ENCODE measurements at regions not wholly inside any gene's neighbourhood (a gene's known extent, or its start where the extent isn't known, plus 50 kb on each side); places are given as distances from the start of the nearest gene placed in this dataset.

DNA sequence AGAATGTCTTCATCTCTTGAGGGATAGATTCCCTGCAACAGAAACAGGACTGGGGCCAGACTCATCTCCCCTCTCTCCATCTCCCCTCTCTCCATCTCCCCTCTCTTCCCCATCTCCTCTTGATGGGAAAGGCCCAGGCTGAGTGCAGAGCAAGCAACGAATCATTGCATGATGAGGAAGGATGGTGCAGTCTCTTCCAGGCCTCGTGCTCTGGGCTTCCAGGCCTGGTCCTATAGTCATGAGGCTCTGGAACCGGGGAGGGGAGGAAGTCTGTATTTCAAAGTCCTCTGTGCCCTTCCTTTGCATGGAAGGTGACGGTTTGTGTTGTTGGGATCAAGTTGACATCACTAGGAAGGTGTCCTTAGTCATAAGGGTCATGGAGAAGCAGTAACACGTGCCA, 115.6 kb upstream of the NEDD4L start:
- no peak for FAIRE-seq
- H3K56ac ChIP-seq (replicated peaks; ENCODE audit: insufficient read length, low read depth, low read length): no peak overlapping the region
- H3K4me3 ChIP-seq (ENCODE audit: extremely low read depth in 1 of 4, insufficient read depth in 2 of 4, low read depth in 3 of 4, low read length in 4 of 4): no peak overlapping the region
- no peak overlapping the region; the same call in 1 of the 2 replicates for H2BK12ac ChIP-seq (ENCODE audit: low read depth, low read length)
- H3K27me3 ChIP-seq (replicated peaks in 1 of 4; ENCODE audit: control insufficient read depth in 3 of 4, extremely low read depth in 1 of 4, insufficient read depth in 3 of 4, low read length in 3 of 4): no peaks in the 10 kb centered on the region
- POLR2A ChIA-PET (ENCODE audit: partially characterized antibody): no interaction called here
- H2AFZ ChIP-seq (ENCODE audit: low read length): no peak overlapping the region
- CTCF ChIA-PET (ENCODE audit: partially characterized antibody): interaction anchor here (2.4 kb wide), 1 partner anchor 17 kb away, joined by 11 read pairs; no protein-coding TSS in a partner anchor
- 83% methylated on average over 5 of the region's 5 CpGs; no CpG with 5 or more reads in 1 of the 2 experiments for WGBS, 2 experiments (ENCODE audit: extremely low coverage in 1 of 2, insufficient coverage in 1 of 2, insufficient read length in 1 of 2, insufficient replicate concordance in 2 of 2, low coverage in 1 of 2, low lambda C conversion rate in 2 of 2, missing lambda C conversion rate in 1 of 2)
- H3K9ac ChIP-seq (replicated peaks in 1 of 4; ENCODE audit: extremely low read depth in 1 of 4, low read depth in 3 of 4, low read length in 3 of 4): no peak overlapping the region
- no peak overlapping the region for H3K4ac ChIP-seq (replicated peaks; ENCODE audit: insufficient read length, low read depth, low read length)
- H2BK120ac ChIP-seq (replicated peaks; ENCODE audit: low read depth, low read length): no peak overlapping the region
- H2BK15ac ChIP-seq (ENCODE audit: low read length): no peak overlapping the region
- H3K79me1 ChIP-seq (ENCODE audit: low read depth, low read length): no peaks in the 10 kb centered on the region
- no peak overlapping the region for H3K4me2 ChIP-seq (ENCODE audit: insufficient read depth in 1 of 2, low read depth in 2 of 2, low read length in 2 of 2)
- no peak for DNase-seq (ENCODE audit: low read depth in 1 of 2, low spot score in 2 of 2)
- H3K23ac ChIP-seq (ENCODE audit: insufficient read length): no peak overlapping the region
- no peak overlapping the region for H3K14ac ChIP-seq (ENCODE audit: insufficient read length)
- H3K27ac ChIP-seq (ENCODE audit: low read depth, low read length): no peak overlapping the region
- no peaks in the 10 kb centered on the region for H3K79me2 ChIP-seq (ENCODE audit: control insufficient read depth in 1 of 2, insufficient read depth in 2 of 2, low read length in 2 of 2)
- no peak overlapping the region for H4K91ac ChIP-seq (replicated peaks; ENCODE audit: insufficient read length, low read length)
- H2AK5ac ChIP-seq (ENCODE audit: low read depth, low read length): no peak overlapping the region
- H4K20me1 ChIP-seq (replicated peaks in 1 of 2; ENCODE audit: control insufficient read depth in 1 of 2, insufficient read depth in 2 of 2, low read length in 2 of 2): no peaks in the 10 kb centered on the region
- no peak overlapping the region for H4K8ac ChIP-seq (ENCODE audit: extremely low read depth, insufficient read depth, low read length)
- H2BK5ac ChIP-seq (ENCODE audit: low read depth, low read length): no peak overlapping the region
- H3K23me2 ChIP-seq (ENCODE audit: low read depth, low read length): no peaks in the 10 kb centered on the region
- H2BK20ac ChIP-seq (ENCODE audit: low read length): no peak overlapping the region
- no peaks in the 10 kb centered on the region for H3K36me3 ChIP-seq (ENCODE audit: control insufficient read depth in 2 of 4, insufficient read depth in 4 of 4, low read length in 3 of 4)
- no peaks in the 10 kb centered on the region for H3K9me3 ChIP-seq (ENCODE audit: insufficient read depth in 2 of 2, low read depth in 1 of 2, low read length in 1 of 2)
- no peaks in the 10 kb centered on the region for H3K4me1 ChIP-seq (replicated peaks in 1 of 4; ENCODE audit: control insufficient read depth in 3 of 4, insufficient read depth in 4 of 4, low read length in 3 of 4)
- no peak overlapping the region for H4K5ac ChIP-seq (ENCODE audit: insufficient read length, low read depth, low read length)
- no peak overlapping the region for H3K18ac ChIP-seq (ENCODE audit: extremely low read depth, low read length)
- TF ChIP-seq RBBP5 (IDR thresholded peaks at IDR 0.05; ENCODE audit: borderline replicate concordance, low read depth, low read length) (no peak), EP300 (IDR thresholded peaks at IDR 0.05; ENCODE audit: borderline replicate concordance in 1 of 2, low read depth in 2 of 2, low read length in 2 of 2) (no peak), TCF12 (IDR thresholded peaks at IDR 0.05; ENCODE audit: low read depth, low read length) (no peak), CHD1 (IDR thresholded peaks at IDR 0.05; ENCODE audit: low read depth, low read length) (no peak), CBX5 (IDR thresholded peaks at IDR 0.05; ENCODE audit: low read depth, low read length) (no peak), POLR2AphosphoS5 (IDR thresholded peaks at IDR 0.05; ENCODE audit: low read depth, low read length) (no peak), TBP (IDR thresholded peaks at IDR 0.05; ENCODE audit: low read depth, low read length) (no peak), RAD21 (IDR thresholded peaks at IDR 0.05 in 1 of 2, conservative IDR thresholded peaks at IDR 0.05 in 1 of 2; ENCODE audit: low read depth in 2 of 2, low read length in 2 of 2) (no peak), CBX8 (IDR thresholded peaks at IDR 0.05; ENCODE audit: borderline replicate concordance, low read depth, low read length) (no peak), NRF1 (IDR thresholded peaks at IDR 0.05; ENCODE audit: low read depth, low read length) (no peak), RNF2 (IDR thresholded peaks at IDR 0.05; ENCODE audit: borderline replicate concordance, low read depth, low read length, missing control alignments, poor library complexity, severe bottlenecking) (no peak), PHF8 (conservative IDR thresholded peaks at IDR 0.05; ENCODE audit: low read depth, low read length) (no peak), BRCA1 (IDR thresholded peaks at IDR 0.05; ENCODE audit: low read depth, low read length) (no peak), KDM4A (IDR thresholded peaks at IDR 0.05; ENCODE audit: low read depth, low read length, severe bottlenecking) (no peak), SIX5 (IDR thresholded peaks at IDR 0.05; ENCODE audit: low read depth, low read length) (no peak)
